T-cell (primary cell): ENCODE measurements at regions not wholly inside any gene's neighbourhood (a gene's known extent, or its start where the extent isn't known, plus 50 kb on each side); places are given as distances from the start of the nearest gene placed in this dataset.

Experiments used
- ATAC-seq, 4 experiments: fragments of 200-7000 bp in 3 of 4; fragments of 150-1000 bp in 1 of 4; cut with Tn5 transposase; replicated peaks in 1 of 4; 1 replicate in 3 of 4; 2 replicates in 1 of 4; pipeline ENCODE4 v1.10.0; 2021; ENCODE audit warnings: moderate library complexity in 3 of 4, mild to moderate bottlenecking in 2 of 4, moderate number of reproducible peaks in 1 of 4
- CTCF ChIA-PET, 2 donors: fragments of 300-600 bp; sonication (Branson Sonifier 250); formaldehyde crosslinking; loops; one replicate each; lab custom pipeline; 2022; ENCODE audit warnings: antibody characterized with exemption in 2 of 2; lab: Charles Lee
- POLR2A ChIA-PET, 2 donors: fragments of 300-600 bp; sonication (Branson Sonifier 250); formaldehyde crosslinking; loops; one replicate each; lab custom pipeline; 2022; ENCODE audit warnings: antibody characterized with exemption in 2 of 2; lab: Charles Lee
- DNase-seq, 35 experiments: peaks; one replicate each; pipeline versions ENCODE4 v3.0.0 to v3.0.0-alpha.2; 2013 to 2023
- H3K27ac ChIP-seq: one replicate; pipeline ENCODE4 v1.5.1; 2013; ENCODE audit warnings: low read length
- H3K27me3 ChIP-seq, 2 experiments: replicated peaks in 1 of 2; 1 replicate in 1 of 2; 2 replicates in 1 of 2; pipeline versions ENCODE4 v1.6.1 to v1.7.0; 2013; ENCODE audit warnings: low read length in 1 of 2, mixed read lengths in 1 of 2; ENCODE audit not compliant: control insufficient read depth in 2 of 2, insufficient read depth in 2 of 2; ENCODE audit errors: extremely low read depth in 1 of 2
- H3K36me3 ChIP-seq, 2 donors: 1 replicate in 1 of 2; 2 replicates in 1 of 2; pipeline versions ENCODE4 v1.6.1 to v1.7.0; 2013; ENCODE audit warnings: low read length in 1 of 2; ENCODE audit not compliant: control insufficient read depth in 2 of 2, insufficient read depth in 1 of 2; ENCODE audit errors: extremely low read depth in 1 of 2
- H3K4me1 ChIP-seq, 2 experiments: 1 replicate in 1 of 2; 2 replicates in 1 of 2; pipeline versions ENCODE4 v1.6.1 to v1.7.0; 2013; ENCODE audit warnings: low read length in 2 of 2, mixed read lengths in 1 of 2; ENCODE audit not compliant: insufficient read depth in 2 of 2, control insufficient read depth in 1 of 2; ENCODE audit errors: extremely low read depth in 1 of 2
- H3K4me3 ChIP-seq, 2 donors: 1 replicate in 1 of 2; 2 replicates in 1 of 2; pipeline versions ENCODE4 v1.5.1 to v1.7.0; 2013; ENCODE audit warnings: mild to moderate bottlenecking in 2 of 2, low read length in 1 of 2, moderate library complexity in 1 of 2; ENCODE audit not compliant: control insufficient read depth in 1 of 2; ENCODE audit errors: extremely low read depth in 1 of 2
- H3K9me3 ChIP-seq: 2 replicates; pipeline ENCODE4 v1.7.0; 2013
- H3K27ac Mint-ChIP-seq, 2 donors: one replicate each; pipeline ENCODE4 v1.8.0; 2020 to 2021; ENCODE audit warnings: mild to moderate bottlenecking in 2 of 2, mixed read lengths in 2 of 2
- H3K27me3 Mint-ChIP-seq, 2 donors: one replicate each; pipeline ENCODE4 v1.8.0; 2021 to 2022; ENCODE audit warnings: mixed read lengths in 2 of 2
- H3K36me3 Mint-ChIP-seq: one replicate; pipeline ENCODE4 v1.8.0; 2021; ENCODE audit warnings: mixed read lengths
- H3K4me1 Mint-ChIP-seq, 3 donors: one replicate each; pipeline ENCODE4 v1.8.0; 2020 to 2022; ENCODE audit warnings: mixed read lengths in 3 of 3, mild to moderate bottlenecking in 1 of 3
- H3K4me3 Mint-ChIP-seq, 3 donors: one replicate each; pipeline ENCODE4 v1.8.0; 2020 to 2022; ENCODE audit warnings: mild to moderate bottlenecking in 3 of 3, mixed read lengths in 3 of 3, moderate library complexity in 3 of 3
- H3K9me3 Mint-ChIP-seq, 3 donors: one replicate each; pipeline ENCODE4 v1.8.0; 2020 to 2022; ENCODE audit warnings: mixed read lengths in 3 of 3
- WGBS: methylation state at CpG from one replicate; pipeline ENCODE4 v1.1.5; 2013; ENCODE audit warnings: missing lambda C conversion rate; ENCODE audit not compliant: insufficient coverage; 5-methylcytosine and 5-hydroxymethylcytosine counted together

- Histone ChIP-seq H3K27me3 (no peaks in the 10 kb centered on the region), H3K36me3 (no peaks in the 10 kb centered on the region), H3K9me3 (no peaks in the 10 kb centered on the region), H3K4me3 (no peak overlapping the region), H3K4me1 (no peaks in the 10 kb centered on the region), H3K27ac (no peak overlapping the region)
- ATAC-seq (no peak), DNase-seq (no peak)
- CTCF ChIA-PET: no interaction called here
- no CpG with 5 or more reads among the region's 4 CpGs for WGBS
- H3K27ac Mint-ChIP-seq: no peak overlapping the region
- no peaks in the 10 kb centered on the region for H3K27me3 Mint-ChIP-seq
- no peaks in the 10 kb centered on the region for H3K36me3 Mint-ChIP-seq
- H3K4me3 Mint-ChIP-seq: no peak overlapping the region
- H3K9me3 Mint-ChIP-seq: no peaks in the 10 kb centered on the region
- no peaks in the 10 kb centered on the region for H3K4me1 Mint-ChIP-seq
- POLR2A ChIA-PET: no interaction called here
These were observed 196.3 kb upstream of the CHRM3 start for GRCh38 chr1:239189998-239190512.

- no peak overlapping the region for H3K4me3 ChIP-seq
- ChIA-PET CTCF (no interaction called here), POLR2A (no interaction called here)
- ATAC-seq (no peak), DNase-seq (no peak)
- H3K9me3 ChIP-seq: no peaks in the 10 kb centered on the region
- no peaks in the 10 kb centered on the region for H3K4me1 Mint-ChIP-seq
- no peaks in the 10 kb centered on the region for H3K36me3 Mint-ChIP-seq
- no peaks in the 10 kb centered on the region for H3K36me3 ChIP-seq
- no peaks in the 10 kb centered on the region for H3K27me3 Mint-ChIP-seq
- H3K4me1 ChIP-seq: no peaks in the 10 kb centered on the region
- no CpG with 5 or more reads among the region's 1 CpG for WGBS
- H3K4me3 Mint-ChIP-seq: no peak overlapping the region
- H3K9me3 Mint-ChIP-seq: no peaks in the 10 kb centered on the region
- H3K27me3 ChIP-seq: no peaks in the 10 kb centered on the region
- H3K27ac ChIP-seq: no peak overlapping the region
- H3K27ac Mint-ChIP-seq: no peak overlapping the region
These were observed 199.9 kb upstream of the CHRM3 start for GRCh38 chr1:239186487-239186886.

GRCh38 chr1:239185245-239185619, 201.1 kb upstream of the CHRM3 start:
- ChIA-PET CTCF (interaction anchor here in 1 of 2 donors (1.0 kb wide), 1 partner anchor 27 kb away, joined by 3 read pairs; no protein-coding TSS in a partner anchor), POLR2A (no interaction called here)
- Mint-ChIP-seq H3K27ac (no peak overlapping the region), H3K4me1 (no peaks in the 10 kb centered on the region), H3K9me3 (peaks cover 0 to 6% (median 2%) of the 10 kb centered on the region in 3 donors), H3K4me3 (no peak overlapping the region), H3K27me3 (no peaks in the 10 kb centered on the region), H3K36me3 (no peaks in the 10 kb centered on the region)
- no peak for ATAC-seq
- Histone ChIP-seq H3K27me3 (no peaks in the 10 kb centered on the region), H3K4me1 (no peaks in the 10 kb centered on the region), H3K27ac (no peak overlapping the region), H3K9me3 (no peaks in the 10 kb centered on the region), H3K4me3 (no peak overlapping the region), H3K36me3 (no peaks in the 10 kb centered on the region)
- no peak for DNase-seq
- no CpG with 5 or more reads among the region's 1 CpG for WGBS

- POLR2A ChIA-PET: no interaction called here
- no peak for ATAC-seq
- Histone ChIP-seq H3K27me3 (no peaks in the 10 kb centered on the region), H3K4me1 (no peaks in the 10 kb centered on the region), H3K27ac (no peak overlapping the region), H3K4me3 (no peak overlapping the region), H3K36me3 (no peaks in the 10 kb centered on the region), H3K9me3 (no peaks in the 10 kb centered on the region)
- H3K4me1 Mint-ChIP-seq: no peaks in the 10 kb centered on the region
- peaks cover 0 to 6% (median 4%) of the 10 kb centered on the region in 3 donors for H3K9me3 Mint-ChIP-seq
- no peak overlapping the region for H3K4me3 Mint-ChIP-seq
- no peaks in the 10 kb centered on the region for H3K27me3 Mint-ChIP-seq
- CTCF ChIA-PET: interaction anchor here in 1 of 2 donors (1.0 kb wide), 1 partner anchor 27 kb away, joined by 3 read pairs; no protein-coding TSS in a partner anchor
- H3K27ac Mint-ChIP-seq: no peak overlapping the region
- DNase-seq: no peak
- H3K36me3 Mint-ChIP-seq: no peaks in the 10 kb centered on the region
These were observed 201.7 kb upstream of the CHRM3 start for GRCh38 chr1:239184561-239185244.

GRCh38 chr1:239178961-239179360, 207.4 kb upstream of the CHRM3 start:
- no peaks in the 10 kb centered on the region for H3K36me3 ChIP-seq
- no peaks in the 10 kb centered on the region for H3K27me3 ChIP-seq
- POLR2A ChIA-PET: no interaction called here
- no peaks in the 10 kb centered on the region for H3K27me3 Mint-ChIP-seq
- H3K4me3 ChIP-seq: no peak overlapping the region
- no peak overlapping the region for H3K4me3 Mint-ChIP-seq
- DNase-seq: no peak
- no peaks in the 10 kb centered on the region for H3K4me1 ChIP-seq
- CTCF ChIA-PET: no interaction called here
- no peaks in the 10 kb centered on the region for H3K9me3 ChIP-seq
- no peak overlapping the region for H3K27ac Mint-ChIP-seq
- no peak overlapping the region for H3K27ac ChIP-seq
- H3K9me3 Mint-ChIP-seq: peaks cover 2 to 13% (median 13%) of the 10 kb centered on the region in 3 donors
- no peaks in the 10 kb centered on the region for H3K4me1 Mint-ChIP-seq
- WGBS: no CpG with 5 or more reads among the region's 3 CpGs
- no peaks in the 10 kb centered on the region for H3K36me3 Mint-ChIP-seq
- no peak for ATAC-seq

GRCh38 chr1:239174880-239175279, 211.5 kb upstream of the CHRM3 start:
- ATAC-seq (no peak), DNase-seq (no peak)
- POLR2A ChIA-PET: no interaction called here
- no peaks in the 10 kb centered on the region for H3K4me1 Mint-ChIP-seq
- H3K9me3 ChIP-seq: no peaks in the 10 kb centered on the region
- no peak overlapping the region for H3K27ac Mint-ChIP-seq
- WGBS: no CpG with 5 or more reads among the region's 3 CpGs
- no peak overlapping the region for H3K4me3 Mint-ChIP-seq
- no peaks in the 10 kb centered on the region for H3K4me1 ChIP-seq
- H3K27ac ChIP-seq: no peak overlapping the region
- no peaks in the 10 kb centered on the region for H3K27me3 Mint-ChIP-seq
- H3K9me3 Mint-ChIP-seq: peaks cover 2 to 26% (median 16%) of the 10 kb centered on the region in 3 donors
- no peak overlapping the region for H3K4me3 ChIP-seq
- H3K27me3 ChIP-seq: no peaks in the 10 kb centered on the region
- no peaks in the 10 kb centered on the region for H3K36me3 ChIP-seq
- H3K36me3 Mint-ChIP-seq: no peaks in the 10 kb centered on the region
- CTCF ChIA-PET: no interaction called here
